Peyer's patch (tissue), 4 donors: ENCODE measurements at regions not wholly inside any gene's neighbourhood (a gene's known extent, or its start where the extent isn't known, plus 50 kb on each side); places are given as distances from the start of the nearest gene placed in this dataset.

Source experiments
- DNase-seq, 3 donors: peaks; one replicate each; pipeline ENCODE4 v3.0.0-alpha.2; 2017 to 2019
- H3K27ac ChIP-seq, 4 donors: fragments of 200-600 bp; sonication (generic); one replicate each; pipeline ENCODE4 v1.5.1; 2016 to 2019
- H3K27me3 ChIP-seq, 2 donors: fragments of 200-600 bp; sonication (generic); one replicate each; pipeline ENCODE4 v1.5.1; 2019
- H3K36me3 ChIP-seq, 3 donors: fragments of 200-600 bp; sonication (generic); one replicate each; pipeline ENCODE4 v1.5.1; 2016 to 2019
- H3K4me1 ChIP-seq, 4 donors: fragments of 200-600 bp; sonication (generic); one replicate each; pipeline ENCODE4 v1.5.1; 2016 to 2019
- H3K4me3 ChIP-seq, 4 donors: fragments of 200-600 bp; sonication (generic); 1 replicate in 3 of 4; 2 replicates in 1 of 4; pipeline ENCODE4 v1.5.1; 2016 to 2019; ENCODE audit warnings: mild to moderate bottlenecking in 1 of 4
- H3K9me3 ChIP-seq, 4 donors: fragments of 200-600 bp; sonication (generic); one replicate each; pipeline ENCODE4 v1.5.1; 2016 to 2019; ENCODE audit warnings: mild to moderate bottlenecking in 1 of 4
- CTCF ChIP-seq, 6 experiments: fragments of 450-650 bp in 4 of 6; fragments of 200-600 bp in 2 of 6; sonication (generic) in 1 of 6; IDR thresholded peaks; one replicate each; pipeline ENCODE4 v1.5.1; 2017 to 2019; ENCODE audit warnings: antibody characterized with exemption in 6 of 6, mild to moderate bottlenecking in 3 of 6, moderate library complexity in 1 of 6
- POLR2A ChIP-seq, 2 donors: fragments of 450-650 bp; IDR thresholded peaks; one replicate each; pipeline ENCODE4 v1.5.1; 2017; ENCODE audit warnings: antibody characterized with exemption in 2 of 2, mild to moderate bottlenecking in 2 of 2, moderate library complexity in 2 of 2

GRCh38 chr6:48553467-48554189, 442.6 kb upstream of the PTCHD4 start:
- Histone ChIP-seq H3K4me1 (no peaks in the 10 kb centered on the region), H3K9me3 (no peaks in the 10 kb centered on the region), H3K27ac (peak overlapping the region in 2 of 4 donors; percentile 21 to 41), H3K36me3 (no peaks in the 10 kb centered on the region), H3K4me3 (no peak overlapping the region), H3K27me3 (no peaks in the 10 kb centered on the region)
- TF ChIP-seq CTCF (IDR thresholded peaks at IDR 0.05) (no peak), POLR2A (IDR thresholded peaks at IDR 0.05) (no peak)
- no peak for DNase-seq

- TF ChIP-seq CTCF (IDR thresholded peaks at IDR 0.05) (no peak), POLR2A (IDR thresholded peaks at IDR 0.05) (no peak)
- Histone ChIP-seq H3K9me3 (no peaks in the 10 kb centered on the region), H3K36me3 (no peaks in the 10 kb centered on the region), H3K27me3 (no peaks in the 10 kb centered on the region), H3K27ac (peak overlapping the region in 2 of 4 donors; percentile 21 to 41), H3K4me1 (no peaks in the 10 kb centered on the region), H3K4me3 (no peak overlapping the region)
- peak in 1 of 3 donors; percentile 52 for DNase-seq
These were observed 441.9 kb upstream of the PTCHD4 start for GRCh38 chr6:48552905-48553304.

- Histone ChIP-seq H3K27me3 (no peaks in the 10 kb centered on the region), H3K4me1 (no peaks in the 10 kb centered on the region), H3K9me3 (no peaks in the 10 kb centered on the region), H3K4me3 (no peak overlapping the region), H3K36me3 (no peaks in the 10 kb centered on the region), H3K27ac (no peak overlapping the region)
- DNase-seq, result no peak
- TF ChIP-seq CTCF (IDR thresholded peaks at IDR 0.05) (no peak), POLR2A (IDR thresholded peaks at IDR 0.05) (no peak)
These were observed 439.6 kb upstream of the PTCHD4 start for GRCh38 chr6:48550603-48551002.

DNA sequence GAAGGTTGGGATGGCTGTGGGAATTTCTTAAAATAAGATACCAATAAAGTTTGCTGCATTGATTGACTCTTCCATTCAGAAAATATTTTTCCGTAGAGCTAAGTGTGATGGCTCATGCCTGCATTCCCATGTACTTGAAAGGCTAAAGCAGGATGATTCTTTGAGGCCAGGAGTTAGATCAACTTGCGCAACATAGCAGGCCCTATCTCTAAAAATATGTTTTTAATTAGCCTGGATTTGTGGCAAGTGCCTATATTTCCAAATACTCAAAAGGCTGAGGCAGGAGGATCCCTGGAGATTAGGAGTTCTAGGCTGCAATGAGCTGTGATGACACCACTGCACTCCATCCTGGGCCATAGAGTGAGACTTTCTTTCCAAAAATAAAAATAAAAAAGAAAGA, 431.2 kb upstream of the PTCHD4 start:
- Histone ChIP-seq H3K27ac (no peak overlapping the region), H3K27me3 (no peaks in the 10 kb centered on the region), H3K4me1 (no peaks in the 10 kb centered on the region), H3K4me3 (no peak overlapping the region), H3K9me3 (no peaks in the 10 kb centered on the region), H3K36me3 (no peaks in the 10 kb centered on the region)
- TF ChIP-seq CTCF (IDR thresholded peaks at IDR 0.05) (no peak), POLR2A (IDR thresholded peaks at IDR 0.05) (no peak)
- no peak for DNase-seq

GRCh38 chr6:48541649-48542048, 430.7 kb upstream of the PTCHD4 start:
- H3K27me3 ChIP-seq, result no peaks in the 10 kb centered on the region
- no peak for DNase-seq
- H3K36me3 ChIP-seq, result no peaks in the 10 kb centered on the region
- no peak overlapping the region for H3K27ac ChIP-seq
- H3K4me1 ChIP-seq, result no peaks in the 10 kb centered on the region
- H3K9me3 ChIP-seq, result no peaks in the 10 kb centered on the region
- TF ChIP-seq CTCF (IDR thresholded peaks at IDR 0.05) (no peak), POLR2A (IDR thresholded peaks at IDR 0.05) (no peak)
- H3K4me3 ChIP-seq, result no peak overlapping the region
